ENCODE measurements at regions not wholly inside any gene's neighbourhood (a gene's known extent, or its start where the extent isn't known, plus 50 kb on each side); places are given as distances from the start of the nearest gene placed in this dataset.

- peak; percentile 93 for DNase-seq (ENCODE audit: low spot score)
Measured at GRCh38 chr2:134119713-134120405, 134.0 kb upstream of the MGAT5 start.

DNA sequence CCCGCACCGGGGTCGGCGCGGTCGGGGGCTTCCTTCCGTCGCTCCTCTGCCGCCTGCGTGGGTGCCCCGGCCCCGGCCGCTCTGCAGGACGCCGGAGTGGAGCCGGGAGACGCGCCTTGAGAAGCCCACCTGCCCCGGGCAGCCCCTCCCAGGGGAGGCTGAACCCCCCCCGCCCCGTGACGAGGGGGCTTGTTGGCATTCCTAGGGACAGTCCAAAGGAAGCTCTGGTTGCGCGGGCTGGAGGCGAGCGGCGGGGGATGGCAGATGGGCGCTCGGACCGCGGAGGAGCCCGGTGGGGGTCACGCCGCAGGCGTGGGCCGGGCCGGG, 133.5 kb upstream of the MGAT5 start:
- DNase-seq (ENCODE audit: low spot score): no peak

DNA sequence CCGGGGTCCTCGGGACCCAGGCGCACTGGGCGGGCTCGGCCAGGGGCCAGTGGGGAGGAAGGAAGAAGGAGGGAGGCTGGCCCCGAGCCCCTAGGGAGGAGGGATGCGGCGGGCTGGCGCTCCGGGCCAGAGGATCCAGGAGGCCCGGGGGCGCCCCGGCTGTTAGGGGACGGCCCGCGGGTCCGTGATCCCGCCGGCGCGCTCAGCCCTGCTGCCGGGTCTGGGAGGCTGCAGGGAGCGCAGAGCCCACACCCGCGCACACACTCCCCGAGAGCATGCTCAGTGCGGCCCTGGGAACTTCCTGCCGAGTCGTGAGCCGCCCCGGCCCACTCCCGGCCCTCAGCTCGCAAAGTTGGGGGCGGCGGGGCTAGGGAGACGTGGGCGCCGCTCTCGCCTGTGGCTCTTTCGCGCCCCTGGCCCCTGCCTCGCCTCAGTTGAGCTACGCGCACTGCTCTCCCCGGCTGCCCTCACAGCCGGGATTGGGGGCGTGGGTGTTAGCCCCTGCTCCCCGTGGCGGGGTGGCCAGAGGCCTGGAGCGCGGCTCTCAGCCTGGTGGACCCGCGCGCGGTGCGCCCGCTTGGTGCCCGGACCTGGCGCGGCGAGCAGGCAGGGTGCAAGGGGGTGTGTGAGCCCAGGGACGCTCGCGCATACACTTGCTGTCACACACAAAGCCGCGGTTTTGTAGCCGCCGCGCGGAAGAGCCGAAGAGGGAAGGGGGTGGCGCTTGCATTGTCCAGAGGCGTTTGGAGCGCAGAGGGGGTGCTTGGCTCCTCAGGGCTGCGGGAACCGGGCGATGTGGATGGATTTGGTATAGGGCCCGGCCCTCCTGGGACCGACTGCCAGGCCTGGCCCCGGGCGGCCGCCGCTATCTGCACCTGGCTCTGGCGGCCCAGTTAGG, 132.9 kb upstream of the MGAT5 start:
- peak; percentile 62 for DNase-seq (ENCODE audit: low spot score)

DNA sequence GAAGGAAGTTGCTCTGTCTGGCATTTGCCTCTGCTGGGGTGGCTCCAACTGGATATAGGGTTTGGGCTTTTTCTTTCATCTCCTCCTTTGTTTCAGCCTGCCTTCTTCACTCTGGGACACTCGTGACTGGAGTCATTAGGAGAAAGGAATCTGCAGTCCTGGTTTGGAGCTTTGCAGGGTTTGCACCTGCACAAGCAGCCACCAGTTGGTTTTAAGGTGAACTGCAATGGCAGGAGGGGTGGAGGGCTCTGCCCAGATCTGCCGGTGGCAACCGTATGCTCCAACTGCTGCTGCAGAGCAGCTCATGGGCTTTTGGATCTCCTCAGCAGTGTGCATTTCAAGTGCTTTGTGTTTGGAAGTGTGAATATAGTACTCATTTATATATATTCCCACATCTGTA, 131.3 kb upstream of the MGAT5 start:
- DNase-seq (ENCODE audit: low spot score): no peak

DNA sequence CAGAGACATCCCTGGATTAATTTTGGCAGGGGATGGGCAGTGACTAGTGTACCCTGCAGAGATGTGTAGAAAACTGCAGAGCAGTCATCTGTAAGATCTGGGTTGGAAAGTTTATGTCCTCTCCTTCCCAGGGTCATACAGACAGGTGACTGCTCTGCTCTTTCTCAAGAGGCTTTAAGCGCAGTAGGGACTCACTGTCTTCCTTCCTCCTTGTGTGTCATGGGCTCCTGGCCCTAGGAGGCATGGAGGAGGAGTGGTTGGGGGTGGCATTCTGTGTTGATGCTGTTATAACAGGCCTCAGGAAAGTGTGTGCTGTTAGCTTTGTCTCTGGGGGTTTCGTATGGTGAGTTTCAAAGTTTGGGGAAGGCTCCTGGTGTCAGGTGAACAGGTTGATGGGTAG, 130.5 kb upstream of the MGAT5 start:
- DNase-seq (ENCODE audit: low spot score): no peak

DNA sequence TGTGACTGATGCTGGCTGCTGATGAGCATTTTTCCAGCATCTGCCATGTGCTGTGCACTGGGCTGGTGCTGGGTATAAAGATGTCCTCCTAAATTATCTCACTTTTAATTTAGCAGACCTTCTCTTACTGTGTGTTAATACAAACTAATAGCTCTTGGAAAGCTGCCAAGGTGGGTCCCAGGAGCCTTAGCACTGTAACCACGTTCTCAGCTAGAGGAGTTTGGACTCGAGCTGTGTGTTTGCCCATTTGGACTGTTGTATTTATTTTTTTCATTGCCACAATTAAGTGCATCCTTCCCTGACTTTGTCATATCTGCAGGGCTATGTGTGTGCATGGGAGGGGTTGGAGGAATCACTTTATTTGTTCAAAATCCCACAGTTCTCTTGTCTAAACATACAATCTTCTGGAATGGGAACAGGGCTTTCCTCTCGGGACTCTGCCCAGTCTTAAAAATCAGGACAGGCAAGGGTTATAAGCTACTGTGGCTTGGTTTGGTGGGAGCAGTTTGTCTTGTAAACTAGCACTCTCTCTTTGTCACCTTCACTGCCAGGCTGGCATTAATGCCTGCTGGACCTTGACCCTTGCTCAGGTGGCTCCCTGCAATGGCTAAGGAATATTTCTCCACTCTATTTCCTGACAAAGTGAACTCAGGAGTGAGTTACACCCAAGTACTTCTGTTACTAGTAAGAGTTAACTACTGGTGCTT, 129.7 kb upstream of the MGAT5 start:
- DNase-seq (ENCODE audit: low spot score): no peak

DNA sequence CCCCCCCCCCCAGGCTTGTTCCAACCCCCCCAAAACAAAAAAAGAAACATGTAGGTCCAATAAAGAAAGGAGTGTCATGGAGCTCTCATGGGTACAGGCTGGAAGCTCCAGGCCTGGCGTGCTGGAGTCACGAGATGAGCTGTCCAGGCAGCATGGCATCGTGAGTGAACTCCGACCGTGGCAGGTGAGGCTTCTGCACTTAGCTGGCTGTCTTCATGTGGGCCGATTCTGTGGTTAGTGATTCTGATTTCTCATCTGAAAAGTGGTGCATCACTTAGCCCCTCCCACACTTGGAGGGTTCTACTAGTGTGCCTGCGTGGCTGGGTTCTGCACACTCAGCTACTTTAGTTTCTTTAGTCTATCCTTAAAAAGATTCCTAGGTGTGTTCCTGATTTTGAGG, 126.4 kb upstream of the MGAT5 start:
- no peak for DNase-seq (ENCODE audit: low spot score)

GRCh38 chr2:134128746-134129145, 125.1 kb upstream of the MGAT5 start:
- no peak for DNase-seq (ENCODE audit: low spot score)

DNA sequence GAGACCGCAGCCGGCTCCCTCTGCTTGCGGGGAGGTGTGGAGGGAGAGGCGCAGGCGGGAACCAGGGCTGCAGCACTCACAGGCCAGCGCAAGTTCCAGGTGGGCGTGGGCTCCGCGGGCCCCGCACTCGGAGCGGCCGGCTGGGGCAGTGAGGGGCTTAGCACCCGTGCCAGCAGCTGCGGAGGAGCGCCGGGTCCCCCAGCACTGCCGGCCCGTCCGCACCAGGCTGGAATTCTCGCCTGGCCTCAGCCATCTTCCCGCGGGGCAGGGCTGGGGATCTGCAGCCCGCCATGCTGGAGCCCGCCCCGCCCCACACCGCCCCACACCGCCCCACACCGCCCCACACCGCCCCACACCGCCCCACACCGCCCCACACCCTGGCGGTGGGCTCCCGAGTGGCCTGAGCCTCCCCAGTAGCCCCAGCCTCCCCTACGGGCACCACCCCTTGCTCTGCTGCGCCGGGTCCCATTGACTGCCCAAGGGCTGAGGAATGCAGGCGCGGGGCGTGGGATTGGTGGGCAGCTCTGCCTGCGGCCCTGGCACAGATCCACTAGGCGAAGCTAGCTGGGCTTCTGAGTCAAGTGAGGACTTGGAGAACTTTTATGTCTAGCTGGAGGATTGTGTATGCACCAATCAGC, 123.9 kb upstream of the MGAT5 start:
- no peak for DNase-seq (ENCODE audit: low spot score)

GRCh38 chr2:134131681-134132489, 122.0 kb upstream of the MGAT5 start:
- DNase-seq (ENCODE audit: low spot score): peak; percentile 77

GRCh38 chr2:134132490-134132857, 121.4 kb upstream of the MGAT5 start:
- no peak for DNase-seq (ENCODE audit: low spot score)

- no peak for DNase-seq (ENCODE audit: low spot score)
Measured at GRCh38 chr2:134133622-134134312, 120.1 kb upstream of the MGAT5 start.

DNA sequence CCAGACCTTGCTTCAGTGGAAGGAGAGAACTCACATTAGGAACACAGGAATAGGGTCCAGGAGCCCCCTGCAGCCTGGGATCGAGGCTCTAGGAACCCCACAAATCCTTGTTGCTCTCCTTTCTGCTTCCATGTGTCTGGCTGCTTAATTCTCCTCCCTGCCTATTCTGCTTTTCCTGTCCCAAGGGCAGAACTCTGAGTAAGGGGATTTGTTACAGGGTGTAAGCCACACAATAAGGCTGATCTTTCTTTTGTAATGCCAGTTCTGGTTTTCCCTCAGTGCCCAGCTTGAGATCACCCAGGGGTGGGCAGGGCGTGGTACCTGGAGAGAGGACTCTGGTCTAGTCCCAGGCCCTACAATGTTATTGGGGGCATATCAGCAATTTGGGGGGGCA, 119.6 kb upstream of the MGAT5 start:
- no peak for DNase-seq (ENCODE audit: low spot score)

- no peak for DNase-seq (ENCODE audit: low spot score)
Measured at GRCh38 chr2:134134827-134135226, 119.0 kb upstream of the MGAT5 start.

GRCh38 chr2:134135793-134136192, 118.1 kb upstream of the MGAT5 start:
- no peak for DNase-seq (ENCODE audit: low spot score)

DNA sequence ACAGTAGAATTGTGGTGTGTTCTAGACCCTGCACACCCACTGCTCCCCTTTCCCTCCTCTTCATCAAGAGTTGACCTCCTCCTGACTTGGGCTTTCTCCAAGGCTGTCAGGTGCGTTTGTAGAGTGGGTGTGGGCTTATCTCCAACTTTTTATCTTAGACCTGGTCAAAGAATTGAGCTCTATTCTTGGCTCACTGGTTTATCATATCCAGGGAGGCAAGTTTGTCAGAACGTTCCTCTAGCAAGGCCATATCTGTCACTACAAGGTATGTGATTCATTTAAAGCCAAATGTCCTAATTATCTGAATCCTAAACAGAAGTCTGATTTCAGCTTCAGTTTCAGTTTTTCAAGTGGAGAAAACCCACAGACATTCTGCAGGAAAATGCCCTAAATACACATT, 117.1 kb upstream of the MGAT5 start:
- DNase-seq (ENCODE audit: low spot score): no peak

GRCh38 chr2:134137182-134137611, 116.7 kb upstream of the MGAT5 start:
- DNase-seq (ENCODE audit: low spot score): no peak

DNA sequence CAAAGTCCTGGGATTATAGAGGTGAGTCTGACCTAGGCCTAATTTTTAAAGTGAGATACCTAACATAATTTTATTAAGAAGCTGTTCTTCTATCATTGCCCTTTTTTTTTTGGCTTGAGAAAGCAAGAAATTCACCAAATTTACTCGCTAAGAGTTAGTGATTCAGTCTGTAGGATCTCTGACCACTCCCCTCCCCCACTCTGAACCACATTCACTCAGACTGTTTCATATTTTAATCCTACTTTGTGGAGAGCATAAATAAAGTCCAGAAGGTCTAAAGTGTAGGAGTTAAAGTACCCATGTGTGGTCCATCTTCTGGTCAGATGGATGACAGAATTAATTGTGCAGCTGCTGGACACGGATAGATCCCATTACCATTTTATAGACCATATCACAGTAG, 115.8 kb upstream of the MGAT5 start:
- no peak for DNase-seq (ENCODE audit: low spot score)

- DNase-seq (ENCODE audit: low spot score): no peak
Measured at GRCh38 chr2:134139611-134140010, 114.3 kb upstream of the MGAT5 start.

DNA sequence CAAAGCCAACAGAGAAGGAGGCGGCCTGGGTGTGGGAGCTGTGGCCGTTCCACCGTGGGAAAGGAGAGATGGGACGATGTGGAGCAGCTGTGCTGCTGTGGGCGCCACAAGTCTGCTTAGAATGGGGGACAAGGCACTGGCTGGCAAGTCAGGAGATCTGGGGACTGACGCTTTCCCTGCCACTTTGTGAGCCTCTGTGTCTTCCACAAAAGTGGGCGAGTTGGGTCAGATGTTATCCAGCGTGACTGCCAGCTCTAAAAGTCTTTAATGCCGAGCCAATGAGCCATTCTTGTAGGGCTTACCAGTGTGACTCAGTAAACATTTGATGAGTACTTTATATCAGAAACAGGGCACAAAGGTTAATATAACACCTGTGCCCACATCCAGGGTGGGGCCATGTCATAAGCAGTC, 113.6 kb upstream of the MGAT5 start:
- no peak for DNase-seq (ENCODE audit: low spot score)

Data from ureter (tissue), 1 donor.